HCT116 (cell line): ENCODE measurements at regions not wholly inside any gene's neighbourhood (a gene's known extent, or its start where the extent isn't known, plus 50 kb on each side); places are given as distances from the start of the nearest gene placed in this dataset.

Experiments used
- ATAC-seq: fragments of 200-7000 bp; cut with Tn5 transposase; 2 replicates; pipeline ENCODE4 v1.9.1; 2020; ENCODE audit warnings: mild to moderate bottlenecking, moderate library complexity
- BruUV-seq: library from RNA; stranded (reverse); fragments of 400-500 nt; replicated peaks from 2 replicates; lab custom pipeline; 2021; lab: Mats Ljungman, UMichigan
- CTCF ChIA-PET: fragments of 300-600 bp; sonication (Branson Sonifier 250); formaldehyde crosslinking; loops from one replicate; lab custom pipeline; 2021; ENCODE audit warnings: antibody characterized with exemption; lab: Charles Lee
- POLR2A ChIA-PET: fragments of 300-600, 350-600 bp; sonication (Branson Sonifier 250); formaldehyde crosslinking; loops from one replicate; lab custom pipeline; 2021; ENCODE audit warnings: antibody characterized with exemption; lab: Charles Lee
- RAD21 ChIA-PET, 2 experiments: fragments of 300-600 bp; sonication (Branson Sonifier 250); formaldehyde crosslinking; loops; one replicate each; lab custom pipeline; 2023; ENCODE audit warnings: low total read pairs in 2 of 2; ENCODE audit not compliant: uncharacterized antibody in 2 of 2, unreplicated experiment in 2 of 2, low non-redundant PET in 1 of 2; lab: Charles Lee
- DNase-seq: peaks from one replicate; pipeline ENCODE4 v3.0.0-alpha.2; 2010; ENCODE audit warnings: low read depth, low spot score
- H2AFZ ChIP-seq: fragments of 200-600 bp; shearing (Covaris generic), sonication (generic); 2 replicates; pipeline ENCODE4 v1.6.1; 2017; ENCODE audit warnings: low read depth, mixed run types, mixed read lengths, antibody characterized with exemption, low read length; ENCODE audit not compliant: poor library complexity, severe bottlenecking
- H3K27ac ChIP-seq: 2 replicates; pipeline ENCODE4 v1.5.1; 2012; ENCODE audit warnings: low read depth, low read length
- H3K27me3 ChIP-seq: fragments of 200-600 bp; sonication (generic); 2 replicates; pipeline ENCODE4 v1.6.1; 2016; ENCODE audit warnings: mixed run types, low read length, mixed read lengths; ENCODE audit not compliant: insufficient read depth
- H3K36me3 ChIP-seq, 2 experiments: fragments of 200-500 bp in 1 of 2; fragments of 200-600 bp in 1 of 2; sonication (Bioruptor generic) in 1 of 2; sonication (generic) in 1 of 2; 2 replicates each; pipeline versions ENCODE4 v1.5.1 to v1.6.1; 2014 to 2016; ENCODE audit warnings: low read length in 2 of 2, inconsistent platforms in 1 of 2, mixed read lengths in 1 of 2, mixed run types in 1 of 2; ENCODE audit not compliant: insufficient read depth in 2 of 2, control insufficient read depth in 1 of 2
- H3K4me1 ChIP-seq, 2 experiments: fragments of 200-600 bp in 1 of 2; sonication (generic) in 1 of 2; 2 replicates each; pipeline versions ENCODE4 v1.5.1 to v1.6.1; 2012 to 2017; ENCODE audit warnings: low read length in 2 of 2, inconsistent platforms in 1 of 2, mild to moderate bottlenecking in 1 of 2, mixed read lengths in 1 of 2, mixed run types in 1 of 2, moderate library complexity in 1 of 2; ENCODE audit not compliant: insufficient read depth in 2 of 2, control insufficient read depth in 1 of 2
- H3K4me2 ChIP-seq: fragments of 200-600 bp; sonication (generic); 2 replicates; pipeline ENCODE4 v1.6.1; 2017; ENCODE audit warnings: mixed run types, low read length, mixed read lengths
- H3K4me3 ChIP-seq, 2 experiments: fragments of 200-600 bp in 1 of 2; sonication (generic) in 1 of 2; replicated peaks in 1 of 2; 2 replicates each; pipeline ENCODE4 v1.5.1; 2011 to 2016; ENCODE audit warnings: low read length in 2 of 2, control low read depth in 1 of 2, low read depth in 1 of 2, mild to moderate bottlenecking in 1 of 2, mixed read lengths in 1 of 2, mixed run types in 1 of 2
- H3K79me2 ChIP-seq: fragments of 200-600 bp; sonication (generic); 2 replicates; pipeline ENCODE4 v1.6.1; 2017; ENCODE audit warnings: mild to moderate bottlenecking, mixed run types, low read length, moderate library complexity, mixed read lengths; ENCODE audit not compliant: insufficient read depth
- H3K9ac ChIP-seq: fragments of 200-600 bp; sonication (generic); 2 replicates; pipeline ENCODE4 v1.6.1; 2016; ENCODE audit warnings: low read length, mixed read lengths
- H3K9me2 ChIP-seq: fragments of 200-600 bp; sonication (generic), shearing (Covaris generic); 2 replicates; pipeline ENCODE4 v1.6.1; 2017; ENCODE audit warnings: mixed run types, mild to moderate bottlenecking, moderate library complexity; ENCODE audit not compliant: insufficient read depth
- H3K9me3 ChIP-seq, 2 experiments: fragments of 200-500 bp in 1 of 2; fragments of 200-600 bp in 1 of 2; sonication (Bioruptor generic) in 1 of 2; sonication (generic) in 1 of 2; 2 replicates each; pipeline ENCODE4 v1.6.1; 2014 to 2017; ENCODE audit warnings: low read length in 2 of 2, mixed read lengths in 2 of 2, inconsistent platforms in 1 of 2, low read depth in 1 of 2, mild to moderate bottlenecking in 1 of 2, mixed run types in 1 of 2, moderate library complexity in 1 of 2; ENCODE audit not compliant: control insufficient read depth in 1 of 2, insufficient read depth in 1 of 2
- H4K20me1 ChIP-seq: fragments of 200-600 bp; sonication (generic), shearing (Covaris generic); 2 replicates; pipeline ENCODE4 v1.6.1; 2017; ENCODE audit warnings: mixed run types, mild to moderate bottlenecking, moderate library complexity; ENCODE audit not compliant: insufficient read depth
- CBX3 ChIP-seq: IDR thresholded peaks from 2 replicates; pipeline ENCODE4 v1.6.1; 2012; ENCODE audit warnings: low read depth
- CEBPB ChIP-seq: IDR thresholded peaks from 2 replicates; pipeline ENCODE4 v1.6.1; 2012; ENCODE audit warnings: low read depth
- EZH2phosphoT487 ChIP-seq: fragments of 200-600 bp; IDR thresholded peaks from 2 replicates; pipeline ENCODE4 v1.6.1; 2018; ENCODE audit warnings: antibody characterized with exemption, borderline replicate concordance
- FOSL1 ChIP-seq: IDR thresholded peaks from 2 replicates; pipeline ENCODE4 v1.6.1; 2012; ENCODE audit warnings: low read depth
- JUND ChIP-seq: IDR thresholded peaks from 2 replicates; pipeline ENCODE4 v1.6.1; 2012
- RAD21 ChIP-seq: IDR thresholded peaks from 2 replicates; pipeline ENCODE4 v1.6.1; 2012; ENCODE audit warnings: low read depth, mild to moderate bottlenecking
- REST ChIP-seq: IDR thresholded peaks from 2 replicates; pipeline ENCODE4 v1.6.1; 2012; ENCODE audit warnings: low read depth
- SIN3A ChIP-seq: IDR thresholded peaks from 2 replicates; pipeline ENCODE4 v1.6.1; 2012; ENCODE audit warnings: low read depth
- SP1 ChIP-seq: IDR thresholded peaks from 2 replicates; pipeline ENCODE4 v1.6.1; 2012; ENCODE audit warnings: low read depth
- YY1 ChIP-seq: IDR thresholded peaks from 2 replicates; pipeline ENCODE4 v1.6.1; 2011; ENCODE audit warnings: low read length, low read depth, moderate library complexity, mild to moderate bottlenecking; ENCODE audit not compliant: insufficient replicate concordance; ENCODE audit errors: extremely low read depth
- ZBTB33 ChIP-seq: IDR thresholded peaks from 2 replicates; pipeline ENCODE4 v1.6.1; 2011; ENCODE audit warnings: mild to moderate bottlenecking, low read length, moderate library complexity; ENCODE audit not compliant: insufficient replicate concordance; ENCODE audit errors: extremely low read depth
- ZFX ChIP-seq: fragments of 450-650 bp; IDR thresholded peaks from 2 replicates; pipeline ENCODE4 v1.6.1; 2017
- intact Hi-C: fragments of 100-400 bp; cut with micrococcal nuclease; formaldehyde crosslinking; loops from 2 replicates; pipeline ENCODE4 v1.10.0; 2022
- TF ChIP-seq, protein P1 (sequence below), 3 experiments: fragments of 200-600 bp in 1 of 3; sonication (generic) in 1 of 3; IDR thresholded peaks in 2 of 3; conservative IDR thresholded peaks in 1 of 3; 2 replicates each; pipeline ENCODE4 v1.5.1; 2012 to 2017; ENCODE audit warnings: low read depth in 2 of 3, low read length in 2 of 3, antibody characterized with exemption in 1 of 3, borderline replicate concordance in 1 of 3, control low read depth in 1 of 3, mild to moderate bottlenecking in 1 of 3, mixed read lengths in 1 of 3, mixed run types in 1 of 3, moderate library complexity in 1 of 3; ENCODE audit not compliant: insufficient read depth in 1 of 3

DNA sequence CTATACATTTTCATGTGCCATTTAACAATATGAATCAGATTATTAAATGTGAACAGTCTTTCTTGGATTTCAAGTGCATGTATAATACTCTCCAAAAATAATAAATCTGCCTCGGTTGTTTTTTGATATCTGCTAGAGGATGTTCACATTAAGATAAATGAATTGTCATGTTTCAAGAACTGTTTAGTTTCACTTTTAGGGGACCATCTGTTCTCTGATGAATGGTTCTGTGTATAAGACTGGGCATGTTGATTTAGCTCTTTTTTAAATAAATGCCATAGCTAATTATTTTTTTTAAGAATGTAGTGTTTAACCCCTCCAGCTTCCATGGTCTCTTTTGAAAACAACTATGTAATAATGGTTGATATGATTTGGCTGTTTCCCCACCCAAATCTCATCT is 1245.1 kb upstream of the ADGRL4 start (continued):
- no peak for TF ChIP-seq REST
- TF ChIP-seq CBX3: no peak
- no peak for TF ChIP-seq SIN3A

DNA sequence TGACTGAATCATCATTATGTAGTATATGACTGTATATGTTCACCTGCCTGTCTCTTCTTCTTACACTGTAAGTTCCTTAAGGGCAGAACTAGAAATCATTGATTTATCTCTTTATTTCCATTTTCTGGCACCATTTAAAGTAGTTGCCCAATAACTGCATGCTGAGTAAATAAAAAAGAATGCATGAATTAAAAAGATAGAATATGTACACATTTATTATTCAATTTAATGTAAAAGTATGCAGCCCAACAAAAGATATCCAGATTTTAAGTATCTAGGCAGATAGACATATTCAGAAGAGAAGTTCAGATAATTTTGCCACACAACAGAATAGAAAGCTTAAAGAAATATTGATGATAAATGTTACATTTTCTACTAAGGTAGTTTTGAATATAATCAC is 1244.6 kb upstream of the ADGRL4 start:
- H4K20me1 ChIP-seq: no peaks in the 10 kb centered on the region
- H3K27ac ChIP-seq: no peak overlapping the region
- H3K36me3 ChIP-seq: no peaks in the 10 kb centered on the region
- H3K9ac ChIP-seq: no peak overlapping the region
- H3K9me2 ChIP-seq: no peaks in the 10 kb centered on the region
- H3K27me3 ChIP-seq: no peaks in the 10 kb centered on the region
- ChIA-PET POLR2A (no interaction called here), CTCF (no interaction called here), RAD21 (no interaction called here)
- no peaks in the 10 kb centered on the region for H3K79me2 ChIP-seq
- BruUV-seq: no TSS peak
- DNase-seq (no peak), ATAC-seq (no peak)
- intact Hi-C loops: no loop called here
- no peaks in the 10 kb centered on the region for H3K4me1 ChIP-seq
- no peaks in the 10 kb centered on the region; a peak in 1 of 4 replicates for H3K9me3 ChIP-seq
- no peak overlapping the region for H2AFZ ChIP-seq
- TF ChIP-seq ZBTB33: no peak
- TF ChIP-seq RAD21: no peak
- no peak for TF ChIP-seq FOSL1
- TF ChIP-seq YY1: no peak
- TF ChIP-seq REST: no peak
- no peak for TF ChIP-seq SIN3A
- no peak for TF ChIP-seq JUND
- no peak for TF ChIP-seq EZH2phosphoT487
- TF ChIP-seq CBX3: no peak
- TF ChIP-seq ZFX: no peak
- no peak for TF ChIP-seq CEBPB
- no peak for TF ChIP-seq SP1
- TF ChIP-seq, protein P1, sequence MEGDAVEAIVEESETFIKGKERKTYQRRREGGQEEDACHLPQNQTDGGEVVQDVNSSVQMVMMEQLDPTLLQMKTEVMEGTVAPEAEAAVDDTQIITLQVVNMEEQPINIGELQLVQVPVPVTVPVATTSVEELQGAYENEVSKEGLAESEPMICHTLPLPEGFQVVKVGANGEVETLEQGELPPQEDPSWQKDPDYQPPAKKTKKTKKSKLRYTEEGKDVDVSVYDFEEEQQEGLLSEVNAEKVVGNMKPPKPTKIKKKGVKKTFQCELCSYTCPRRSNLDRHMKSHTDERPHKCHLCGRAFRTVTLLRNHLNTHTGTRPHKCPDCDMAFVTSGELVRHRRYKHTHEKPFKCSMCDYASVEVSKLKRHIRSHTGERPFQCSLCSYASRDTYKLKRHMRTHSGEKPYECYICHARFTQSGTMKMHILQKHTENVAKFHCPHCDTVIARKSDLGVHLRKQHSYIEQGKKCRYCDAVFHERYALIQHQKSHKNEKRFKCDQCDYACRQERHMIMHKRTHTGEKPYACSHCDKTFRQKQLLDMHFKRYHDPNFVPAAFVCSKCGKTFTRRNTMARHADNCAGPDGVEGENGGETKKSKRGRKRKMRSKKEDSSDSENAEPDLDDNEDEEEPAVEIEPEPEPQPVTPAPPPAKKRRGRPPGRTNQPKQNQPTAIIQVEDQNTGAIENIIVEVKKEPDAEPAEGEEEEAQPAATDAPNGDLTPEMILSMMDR (IDR thresholded peaks at IDR 0.05 in 2 of 3, conservative IDR thresholded peaks at IDR 0.05 in 1 of 3; ENCODE audit: borderline replicate concordance in 1 of 3, insufficient read depth in 1 of 3, low read depth in 2 of 3, low read length in 2 of 3): no peak
- no peak overlapping the region for H3K4me2 ChIP-seq
- H3K4me3 ChIP-seq: no peak overlapping the region
